ENCODE measurements at regions not wholly inside any gene's neighbourhood (a gene's known extent, or its start where the extent isn't known, plus 50 kb on each side); places are given as distances from the start of the nearest gene placed in this dataset.

DNA sequence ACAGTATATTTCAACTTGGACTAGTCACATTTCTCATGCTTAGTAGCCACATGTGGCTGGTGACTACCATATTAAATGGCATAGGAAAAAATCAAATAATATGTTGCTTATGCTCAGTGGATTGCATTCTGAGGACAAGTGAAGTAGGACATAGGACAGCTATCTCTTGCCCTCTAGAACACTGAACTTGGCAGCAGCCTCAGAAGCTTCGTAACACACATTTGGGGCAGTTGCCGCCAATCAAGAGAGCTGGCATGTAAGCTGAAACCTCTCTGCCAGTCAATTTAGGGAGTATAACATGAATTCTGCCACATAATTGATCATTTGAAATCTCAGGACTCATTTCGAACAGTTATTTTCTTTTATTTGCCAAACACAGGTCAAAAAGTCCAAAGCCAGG, 505.5 kb downstream of the MAT2B start:
- TF ChIP-seq POLR2A (IDR thresholded peaks at IDR 0.05; ENCODE audit: low read length) (no peak), GATA1 (IDR thresholded peaks at IDR 0.05; ENCODE audit: low read depth, low read length) (no peak)
